ENCODE measurements at regions not wholly inside any gene's neighbourhood (a gene's known extent, or its start where the extent isn't known, plus 50 kb on each side); places are given as distances from the start of the nearest gene placed in this dataset.
"Not testable (repeated sequence)": the region's sequence is repeated elsewhere in the genome, so short reads cannot be mapped to it uniquely, and the experiment has no call there.

DNA sequence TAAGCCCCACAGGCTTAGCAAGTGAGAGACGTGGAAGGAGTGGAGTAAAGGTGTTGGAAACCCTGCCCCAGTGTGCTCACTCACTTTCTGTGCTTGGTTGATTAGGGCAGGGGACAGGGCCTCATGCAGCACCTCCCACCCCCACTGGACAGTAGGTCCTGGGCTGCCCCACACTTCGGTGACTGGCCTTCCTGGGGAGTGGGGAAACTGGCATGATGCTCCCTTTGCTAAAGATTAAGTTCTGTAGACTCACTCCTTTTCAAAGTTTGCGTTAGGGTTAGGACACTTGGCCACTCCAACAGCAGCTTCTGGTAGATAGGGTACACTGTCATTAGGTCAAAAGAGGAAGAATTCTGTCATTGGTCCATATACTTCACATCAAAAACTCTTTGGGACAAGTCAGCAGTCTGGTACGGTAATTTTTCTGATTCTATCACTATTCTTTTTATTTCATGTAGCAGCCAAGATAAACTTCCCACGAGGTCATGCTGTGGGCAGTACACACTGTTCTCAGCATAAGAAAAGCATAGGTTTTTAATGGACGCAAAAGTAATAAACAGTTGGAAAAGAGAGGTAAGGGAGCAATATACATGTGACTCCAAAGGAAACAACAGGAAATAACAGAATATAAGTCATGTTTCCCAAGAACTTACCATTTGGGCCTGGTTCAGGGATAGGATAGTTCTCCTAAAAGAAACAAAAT is 106.6 kb upstream of the TERB2 start:
- not testable (repeated sequence) for DNase-seq

DNA sequence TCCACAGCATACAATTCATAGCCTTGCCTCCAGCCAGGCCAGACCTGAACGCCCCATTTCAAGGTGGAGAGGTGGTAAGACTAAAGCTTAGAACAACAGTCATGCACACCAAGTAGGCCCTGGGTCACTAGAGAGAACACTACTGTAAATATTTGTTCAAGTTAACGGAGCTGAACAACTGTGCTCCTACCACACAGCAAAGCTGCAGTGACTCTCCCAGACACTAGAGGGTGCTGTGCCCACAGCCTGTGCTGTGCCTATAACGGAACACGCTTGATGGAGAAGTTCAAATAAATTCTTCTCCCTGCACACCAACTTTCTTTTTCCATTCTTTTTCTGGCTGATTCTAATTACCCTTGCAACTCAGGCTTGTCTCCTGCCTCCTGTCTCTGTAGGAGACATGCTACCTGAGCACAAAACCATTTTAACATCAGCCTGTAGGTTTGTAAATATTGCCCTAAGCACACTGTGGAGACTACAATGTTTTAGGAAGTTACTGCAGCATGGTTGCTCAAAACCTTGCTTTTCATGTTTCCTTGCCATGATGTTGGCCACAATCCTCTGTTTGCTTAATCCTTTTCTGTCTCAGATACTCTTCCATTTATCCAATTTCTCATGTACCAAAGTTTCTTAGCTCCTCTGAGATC is 103.1 kb upstream of the TERB2 start:
- DNase-seq = peak; percentile 65

GRCh38 chr15:44854696-44855095 is 101.8 kb upstream of the TERB2 start:
- not testable (repeated sequence) for DNase-seq

DNA sequence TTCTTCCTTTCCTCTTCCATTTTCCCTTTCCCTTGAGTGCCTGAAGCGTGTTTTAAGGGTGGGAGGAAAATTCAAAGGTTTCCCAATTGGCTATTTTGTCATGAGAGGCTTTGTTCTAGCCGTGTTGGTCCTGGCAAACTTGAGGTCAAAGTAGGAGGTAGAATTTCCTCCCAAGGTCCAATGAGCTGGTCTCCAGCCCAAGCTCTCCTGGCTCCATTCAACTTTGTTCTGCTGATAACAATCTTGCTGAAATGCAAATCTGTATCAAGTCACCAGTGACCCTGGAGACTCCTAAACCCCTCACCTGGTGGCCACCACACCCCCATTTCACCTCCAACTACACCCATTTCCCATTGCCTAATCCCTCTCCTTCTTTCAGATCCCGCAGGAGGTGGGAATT is 100.2 kb upstream of the TERB2 start:
- DNase-seq = not testable (repeated sequence)

DNA sequence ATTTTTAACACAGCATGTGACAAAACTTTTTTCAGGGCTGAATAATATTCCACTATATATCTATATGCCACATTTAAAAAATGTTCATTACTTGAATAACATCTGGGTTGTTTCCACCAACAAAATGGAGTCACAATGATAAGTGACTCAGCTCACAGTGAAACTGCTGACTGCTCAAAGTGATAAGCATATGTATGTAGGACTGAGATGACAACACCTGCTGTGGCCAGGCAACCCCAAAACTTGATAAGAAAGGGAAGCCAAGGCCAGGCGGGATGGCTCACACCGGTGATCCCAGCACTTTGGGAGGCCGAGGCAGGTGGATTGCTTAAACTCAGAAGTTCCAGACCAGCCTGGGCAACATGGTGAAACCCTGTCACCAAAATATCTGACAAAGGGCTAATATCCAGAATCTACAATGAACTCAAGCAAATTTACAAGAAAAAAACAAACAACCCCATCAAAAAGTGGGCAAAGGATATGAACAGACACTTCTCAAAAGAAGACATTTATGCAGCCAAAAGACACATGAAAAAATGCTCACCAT is 99.2 kb upstream of the TERB2 start:
- DNase-seq = not testable (repeated sequence)

DNA sequence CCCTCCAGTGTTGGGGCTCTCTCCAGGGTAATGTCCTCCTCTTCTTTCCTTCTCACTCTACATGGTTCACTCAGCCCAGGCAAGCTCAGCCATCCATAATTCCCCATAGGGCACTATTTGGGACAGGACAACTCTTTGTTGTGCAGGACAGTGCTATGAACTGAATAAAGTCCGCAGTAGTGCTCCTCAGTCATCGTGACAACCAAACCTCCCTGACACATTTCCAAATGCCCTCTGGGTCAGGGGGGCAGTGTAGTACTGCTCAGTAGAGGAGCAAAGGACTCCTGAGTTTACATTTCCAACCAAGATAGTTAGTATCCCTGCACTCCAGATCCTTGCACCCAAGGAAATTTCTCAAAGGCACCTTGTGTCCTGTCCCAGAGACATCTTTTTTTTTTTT is 97.4 kb upstream of the TERB2 start:
- not testable (repeated sequence) for DNase-seq

DNA sequence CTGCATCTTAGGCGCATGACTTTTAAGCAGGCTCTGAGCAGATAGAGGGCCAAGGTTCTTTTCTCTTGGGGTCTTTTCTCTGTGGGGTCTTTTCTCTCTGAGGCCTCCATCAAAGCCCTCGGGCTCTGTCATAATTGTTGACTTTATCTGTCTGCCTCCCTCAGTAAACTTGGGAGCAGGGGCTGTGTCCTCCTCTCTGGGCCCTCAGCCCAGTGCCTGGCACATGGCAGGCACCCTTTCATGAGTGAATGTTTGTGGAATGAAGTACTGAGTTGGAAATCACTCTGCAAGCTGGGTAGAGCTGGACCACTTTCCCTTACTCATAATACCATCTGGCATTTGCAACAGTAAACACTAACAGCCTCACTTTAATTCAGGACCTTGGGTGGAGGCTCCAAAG is 96.3 kb upstream of the TERB2 start:
- not testable (repeated sequence) for DNase-seq

DNA sequence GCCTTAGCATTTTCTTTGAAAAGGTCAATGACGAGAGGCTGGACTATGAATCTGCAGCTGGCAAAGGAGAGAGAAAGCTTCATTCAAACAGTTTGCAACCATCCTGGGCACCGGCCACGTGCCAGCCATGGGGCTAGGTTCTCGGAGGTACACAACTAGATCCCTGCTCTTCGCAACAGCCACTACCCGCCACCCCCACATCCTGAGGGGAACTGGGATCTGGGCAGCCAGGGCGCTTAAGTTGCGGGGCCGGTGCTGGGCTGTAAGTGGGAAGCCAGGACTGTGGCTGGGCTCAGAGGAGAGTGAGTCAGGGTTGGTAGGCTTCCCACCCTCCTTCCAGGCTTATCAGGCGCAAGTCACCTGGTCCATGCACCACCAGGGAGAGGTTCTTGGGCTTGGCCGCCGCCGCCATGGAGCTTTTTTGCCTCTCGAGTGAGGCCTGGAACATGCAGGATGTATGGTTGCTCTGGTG is 95.0 kb upstream of the TERB2 start:
- no peak for DNase-seq

GRCh38 chr15:44861917-44862316 is 94.6 kb upstream of the TERB2 start:
- no peak for DNase-seq

GRCh38 chr15:44862866-44863265 is 93.6 kb upstream of the TERB2 start:
- not testable (repeated sequence) for DNase-seq

DNA sequence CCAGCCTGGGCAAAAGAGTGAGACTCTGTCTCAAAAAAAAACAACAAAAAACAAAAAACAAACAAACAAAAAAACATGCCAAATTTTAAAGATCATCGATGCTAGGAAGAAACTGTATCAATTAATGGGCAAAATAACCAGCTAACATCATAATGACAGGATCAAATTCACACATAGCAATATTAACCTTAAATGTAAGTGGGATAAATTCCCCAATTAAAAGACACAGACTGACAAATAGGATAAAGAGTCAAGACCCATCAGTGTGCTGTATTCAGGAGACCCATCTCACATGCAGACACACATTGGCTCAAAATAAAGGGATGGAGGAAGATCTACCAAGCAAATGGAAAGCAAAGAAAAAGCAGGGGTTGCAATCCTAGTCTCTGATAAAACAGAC is 88.4 kb upstream of the TERB2 start:
- DNase-seq = not testable (repeated sequence)

DNA sequence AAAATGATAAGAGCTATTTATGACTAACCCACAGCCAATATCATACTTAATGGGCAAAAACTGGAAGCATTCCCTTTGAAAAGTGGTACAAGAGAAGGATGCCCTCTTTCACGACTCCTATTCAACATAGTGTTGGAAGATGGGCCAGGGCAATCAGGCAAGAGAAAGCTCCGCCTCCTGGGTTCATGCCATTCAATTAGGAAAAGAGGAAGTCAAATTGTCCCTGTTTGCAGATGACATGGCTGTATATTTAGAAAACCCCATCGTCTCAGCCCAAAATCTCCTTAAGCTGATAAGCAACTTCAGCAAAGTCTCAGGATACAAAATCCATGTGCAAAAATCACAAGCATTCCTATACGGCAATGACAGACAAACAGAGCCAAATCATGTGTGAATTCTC is 86.4 kb upstream of the TERB2 start:
- not testable (repeated sequence) for DNase-seq

- DNase-seq = no peak
These were observed 83.4 kb upstream of the TERB2 start for GRCh38 chr15:44873103-44873502.

DNA sequence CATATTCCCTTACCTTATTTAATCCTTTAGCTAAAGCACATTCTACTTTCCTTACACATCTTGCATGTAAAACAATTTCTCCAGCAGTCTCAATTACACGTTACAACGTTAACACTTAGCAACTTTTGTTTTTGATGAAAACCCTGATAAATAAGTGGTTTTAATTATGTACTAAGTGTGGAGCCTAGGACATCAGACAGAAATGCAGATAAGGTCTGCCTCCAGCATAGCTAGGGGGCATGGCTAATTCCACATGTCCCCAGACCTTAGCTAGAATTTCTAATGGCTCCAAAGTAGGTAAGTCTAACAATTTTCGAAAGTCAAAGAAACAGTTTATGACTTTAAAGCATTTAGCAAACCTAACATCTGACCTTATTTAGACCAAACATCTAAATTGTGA is 77.4 kb upstream of the TERB2 start:
- no peak for DNase-seq

DNA sequence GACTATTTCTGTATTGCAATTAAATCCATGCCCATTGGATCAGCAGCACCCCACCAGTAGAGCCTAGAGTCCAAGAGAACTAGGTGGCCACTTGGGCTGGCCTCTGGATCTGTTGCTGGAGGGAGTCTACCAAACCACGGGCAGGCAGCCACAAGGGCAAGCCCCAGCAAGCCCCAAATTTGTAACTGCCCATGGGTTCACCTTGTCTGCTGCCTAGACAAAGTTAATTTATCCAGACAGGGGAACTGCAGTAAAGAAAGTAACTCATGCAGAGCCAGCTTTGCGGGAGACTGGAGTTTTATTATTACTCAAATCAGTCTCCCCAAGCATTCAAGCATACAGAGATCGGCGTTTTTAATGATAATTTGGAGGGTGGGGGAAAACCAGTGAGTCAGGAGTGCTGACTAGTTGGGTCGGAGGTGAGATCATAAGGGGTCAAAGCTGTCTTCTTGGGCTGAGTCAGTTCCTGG is 74.0 kb upstream of the TERB2 start:
- DNase-seq = no peak

GRCh38 chr15:44883199-44883877 is 73.1 kb upstream of the TERB2 start:
- DNase-seq = no peak

DNA sequence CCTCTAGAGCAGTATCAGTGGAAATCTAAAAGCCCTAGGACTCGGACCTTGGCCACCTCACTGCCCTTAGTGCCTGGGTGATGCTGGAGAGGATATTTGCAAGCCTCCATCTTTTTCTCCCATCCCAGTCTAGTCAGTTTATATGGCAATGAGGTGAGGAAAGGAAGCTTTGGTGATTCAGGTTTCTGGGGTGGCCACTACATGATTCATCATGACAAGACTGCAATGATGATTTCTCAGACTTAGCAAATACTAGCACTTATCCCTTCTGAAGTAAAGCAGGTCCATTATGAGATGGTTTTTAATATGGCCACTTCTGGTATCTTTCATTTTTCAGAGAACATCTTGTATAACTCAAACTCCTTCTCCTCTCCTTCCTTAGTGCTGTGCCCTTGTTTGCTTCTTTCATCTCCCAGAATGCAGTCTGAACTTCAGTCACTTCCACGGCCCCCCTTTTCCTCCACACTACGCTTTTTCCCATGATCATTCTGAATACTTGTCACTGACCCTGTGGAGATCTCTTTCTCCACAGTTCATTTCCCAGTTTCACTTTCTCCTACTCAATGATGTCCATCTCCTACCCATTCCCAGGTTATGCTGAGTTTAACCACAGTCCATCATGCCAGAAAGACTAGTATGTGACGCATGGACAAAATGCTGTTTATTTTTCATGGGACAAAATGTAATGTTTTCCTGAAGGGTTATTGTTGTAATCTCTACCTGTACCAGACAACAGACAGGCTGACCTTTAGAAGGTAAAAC is 57.4 kb upstream of the TERB2 start:
- DNase-seq = not testable (repeated sequence)

- DNase-seq = not testable (repeated sequence)
These were observed 56.7 kb upstream of the TERB2 start for GRCh38 chr15:44899775-44900174.

DNA sequence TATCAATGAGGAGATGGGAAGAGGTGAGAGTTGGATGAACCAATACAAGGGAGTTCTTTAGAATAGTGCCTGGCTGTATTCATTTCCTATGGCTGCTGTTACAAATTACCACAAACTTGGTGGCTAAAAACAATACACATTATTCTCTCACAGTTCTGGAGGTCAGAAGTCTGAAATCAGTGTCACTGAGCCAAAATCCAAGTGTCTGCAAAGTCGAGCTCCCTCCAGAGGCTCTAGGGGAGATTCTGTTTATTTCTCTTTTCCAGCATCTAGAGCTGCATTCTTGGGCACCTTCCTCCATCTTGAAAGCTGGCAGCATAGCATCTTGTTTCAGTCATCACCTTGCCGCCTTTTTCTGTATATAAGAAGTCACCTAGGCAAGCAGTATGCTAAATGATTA is 55.7 kb upstream of the TERB2 start:
- not testable (repeated sequence) for DNase-seq

DNA sequence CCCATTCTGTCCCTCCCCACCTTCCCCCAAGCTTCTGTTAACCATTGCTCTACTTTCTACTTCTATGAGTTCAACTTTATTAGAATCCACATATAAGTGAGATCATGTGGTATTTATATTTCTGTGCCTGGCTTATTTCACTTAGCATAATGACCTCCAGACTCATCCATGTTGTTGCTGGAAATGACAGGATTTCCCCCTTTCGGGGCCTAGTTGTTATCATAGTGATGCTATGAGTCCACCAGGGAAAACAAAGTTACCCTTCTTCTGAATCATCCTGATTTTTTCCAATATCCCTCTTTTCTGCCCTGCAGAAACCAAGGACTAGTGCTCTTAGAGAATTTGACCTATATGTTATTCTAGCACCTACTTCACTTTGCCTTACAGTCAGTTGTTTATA is 53.2 kb upstream of the TERB2 start:
- not testable (repeated sequence) for DNase-seq

- not testable (repeated sequence) for DNase-seq
These were observed 51.7 kb upstream of the TERB2 start for GRCh38 chr15:44904651-44905340.
